Sigmoid colon (tissue), 6 donors: ENCODE measurements at regions not wholly inside any gene's neighbourhood (a gene's known extent, or its start where the extent isn't known, plus 50 kb on each side); places are given as distances from the start of the nearest gene placed in this dataset.
A peak's percentile ranks its signal among the peaks of the same experiment; 100 is the strongest.

Experiments
- DNase-seq: peaks from one replicate; pipeline ENCODE4 v3.0.0-alpha.2; 2019
- H3K27ac ChIP-seq, 4 donors: fragments of 200-600 bp; sonication (generic); one replicate each; pipeline ENCODE4 v1.5.1; 2016 to 2019; ENCODE audit warnings: mild to moderate bottlenecking in 1 of 4
- H3K27me3 ChIP-seq, 3 donors: fragments of 200-600 bp; sonication (generic); one replicate each; pipeline ENCODE4 v1.5.1; 2019; ENCODE audit warnings: mild to moderate bottlenecking in 1 of 3
- H3K36me3 ChIP-seq, 4 donors: fragments of 200-600 bp; sonication (generic); one replicate each; pipeline ENCODE4 v1.5.1; 2016 to 2019
- H3K4me1 ChIP-seq, 4 donors: fragments of 200-600 bp; sonication (generic); one replicate each; pipeline ENCODE4 v1.5.1; 2017 to 2019
- H3K4me3 ChIP-seq, 4 donors: fragments of 200-600 bp; sonication (generic); one replicate each; pipeline ENCODE4 v1.5.1; 2017 to 2019; ENCODE audit warnings: mild to moderate bottlenecking in 2 of 4, moderate library complexity in 1 of 4
- H3K9me3 ChIP-seq, 4 donors: fragments of 200-600 bp in 3 of 4; sonication (generic) in 3 of 4; one replicate each; pipeline versions ENCODE4 v1.5.1 to v1.6.1; 2013 to 2019
- EP300 ChIP-seq, 4 donors: sonication (generic); formaldehyde crosslinking; IDR thresholded peaks; one replicate each; pipeline ENCODE4 v1.6.1; 2017; ENCODE audit warnings: antibody characterized with exemption in 4 of 4
- POLR2A ChIP-seq, 2 donors: fragments of 450-650 bp; IDR thresholded peaks; one replicate each; pipeline ENCODE4 v1.6.1; 2016; ENCODE audit warnings: antibody characterized with exemption in 2 of 2, mild to moderate bottlenecking in 2 of 2, moderate library complexity in 2 of 2
- POLR2AphosphoS5 ChIP-seq, 4 donors: sonication (generic); formaldehyde crosslinking; IDR thresholded peaks; one replicate each; pipeline ENCODE4 v1.6.1; 2017; ENCODE audit warnings: antibody characterized with exemption in 4 of 4
- WGBS, 2 donors: extraction: QIAGEN DNeasy Blood & Tissue Kit; methylation state at CpG; one replicate each; pipeline ENCODE4 v1.1.7; 2013; 5-methylcytosine and 5-hydroxymethylcytosine counted together
- intact Hi-C: fragments of 100-400 bp; cut with DNase I; formaldehyde crosslinking; loops from one replicate; pipeline ENCODE4 v1.15.1; 2023
- TF ChIP-seq, protein P1 (sequence below), 4 experiments: fragments of 450-650 bp in 3 of 4; fragments of 200-600 bp in 1 of 4; IDR thresholded peaks; one replicate each; pipeline ENCODE4 v1.5.1; 2016 to 2019; ENCODE audit warnings: antibody characterized with exemption in 4 of 4, mild to moderate bottlenecking in 3 of 4, moderate library complexity in 2 of 4
- donor health status: healthy with polysubstance abuse.
- donor health status: healthy.

GRCh38 chr5:67257500-67257899 lies 60.9 kb upstream of the CD180 start:
- Histone ChIP-seq H3K9me3 (no peaks in the 10 kb centered on the region), H3K4me3 (no peak overlapping the region), H3K27me3 (no peaks in the 10 kb centered on the region), H3K36me3 (no peaks in the 10 kb centered on the region), H3K27ac (peak overlapping the region; percentile 38 to 82 (median 59)), H3K4me1 (peaks cover 0 to 10% (median 5%) of the 10 kb centered on the region in 4 donors)
- TF ChIP-seq POLR2A (IDR thresholded peaks at IDR 0.05) (no peak), POLR2AphosphoS5 (IDR thresholded peaks at IDR 0.05) (peak in 3 of 4 donors; percentile 27 to 48 (median 28)), EP300 (IDR thresholded peaks at IDR 0.05) (peak; percentile 15 to 84 (median 40))
- TF ChIP-seq, protein P1, sequence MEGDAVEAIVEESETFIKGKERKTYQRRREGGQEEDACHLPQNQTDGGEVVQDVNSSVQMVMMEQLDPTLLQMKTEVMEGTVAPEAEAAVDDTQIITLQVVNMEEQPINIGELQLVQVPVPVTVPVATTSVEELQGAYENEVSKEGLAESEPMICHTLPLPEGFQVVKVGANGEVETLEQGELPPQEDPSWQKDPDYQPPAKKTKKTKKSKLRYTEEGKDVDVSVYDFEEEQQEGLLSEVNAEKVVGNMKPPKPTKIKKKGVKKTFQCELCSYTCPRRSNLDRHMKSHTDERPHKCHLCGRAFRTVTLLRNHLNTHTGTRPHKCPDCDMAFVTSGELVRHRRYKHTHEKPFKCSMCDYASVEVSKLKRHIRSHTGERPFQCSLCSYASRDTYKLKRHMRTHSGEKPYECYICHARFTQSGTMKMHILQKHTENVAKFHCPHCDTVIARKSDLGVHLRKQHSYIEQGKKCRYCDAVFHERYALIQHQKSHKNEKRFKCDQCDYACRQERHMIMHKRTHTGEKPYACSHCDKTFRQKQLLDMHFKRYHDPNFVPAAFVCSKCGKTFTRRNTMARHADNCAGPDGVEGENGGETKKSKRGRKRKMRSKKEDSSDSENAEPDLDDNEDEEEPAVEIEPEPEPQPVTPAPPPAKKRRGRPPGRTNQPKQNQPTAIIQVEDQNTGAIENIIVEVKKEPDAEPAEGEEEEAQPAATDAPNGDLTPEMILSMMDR (IDR thresholded peaks at IDR 0.05) = no peak
- DNase-seq = no peak
- 90 to 92% methylated on average over 2 of the region's 2 CpGs for WGBS, 2 donors
- intact Hi-C loops = no loop called here

DNA sequence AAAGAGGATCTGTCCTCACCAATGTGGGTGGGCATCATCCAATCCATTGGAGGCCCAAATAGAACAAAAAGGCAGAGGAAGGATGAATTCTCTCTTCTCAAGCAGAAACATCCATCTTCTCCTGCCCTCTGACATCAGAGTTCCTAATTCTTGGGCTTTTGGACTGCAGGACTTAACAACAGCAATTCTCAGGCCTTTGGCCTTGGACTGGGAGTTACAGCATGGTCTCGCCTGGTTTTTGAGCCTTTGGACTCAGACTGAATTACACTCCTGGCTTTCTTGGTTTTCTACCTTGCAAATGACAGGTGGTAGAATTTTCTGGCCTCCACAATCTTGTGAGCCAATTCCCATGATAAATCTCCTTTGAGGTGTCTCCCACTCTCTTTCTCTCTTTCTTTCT lies 60.5 kb upstream of the CD180 start:
- no peaks in the 10 kb centered on the region for H3K27me3 ChIP-seq
- H3K4me3 ChIP-seq = no peak overlapping the region
- intact Hi-C loops = no loop called here
- no peak for DNase-seq
- no peaks in the 10 kb centered on the region for H3K9me3 ChIP-seq
- peaks cover 0 to 10% (median 5%) of the 10 kb centered on the region in 4 donors for H3K4me1 ChIP-seq
- WGBS, 2 donors = 43 to 84% methylated on average over 1 of the region's 1 CpG
- peak overlapping the region; percentile 38 to 82 (median 59) for H3K27ac ChIP-seq
- TF ChIP-seq POLR2AphosphoS5 (IDR thresholded peaks at IDR 0.05) (no peak), POLR2A (IDR thresholded peaks at IDR 0.05) (no peak), EP300 (IDR thresholded peaks at IDR 0.05) (no peak)
- TF ChIP-seq, protein P1 (IDR thresholded peaks at IDR 0.05) = no peak
- no peaks in the 10 kb centered on the region for H3K36me3 ChIP-seq

GRCh38 chr5:67255881-67256280 lies 59.3 kb upstream of the CD180 start:
- H3K36me3 ChIP-seq = no peaks in the 10 kb centered on the region
- H3K9me3 ChIP-seq = no peaks in the 10 kb centered on the region
- H3K4me3 ChIP-seq = no peak overlapping the region
- intact Hi-C loops = no loop called here
- peak overlapping the region in 3 of 4 donors; percentile 9 to 82 (median 38) for H3K27ac ChIP-seq
- TF ChIP-seq POLR2AphosphoS5 (IDR thresholded peaks at IDR 0.05) = no peak
- no peak for TF ChIP-seq POLR2A (IDR thresholded peaks at IDR 0.05)
- TF ChIP-seq, protein P1 (IDR thresholded peaks at IDR 0.05) = no peak
- no peak for TF ChIP-seq EP300 (IDR thresholded peaks at IDR 0.05)
- no peak for DNase-seq
- WGBS, 2 donors = 94 to 99% methylated on average over 1 of the region's 1 CpG
- H3K4me1 ChIP-seq = peaks cover 0 to 10% (median 5%) of the 10 kb centered on the region in 4 donors
- H3K27me3 ChIP-seq = no peaks in the 10 kb centered on the region

DNA sequence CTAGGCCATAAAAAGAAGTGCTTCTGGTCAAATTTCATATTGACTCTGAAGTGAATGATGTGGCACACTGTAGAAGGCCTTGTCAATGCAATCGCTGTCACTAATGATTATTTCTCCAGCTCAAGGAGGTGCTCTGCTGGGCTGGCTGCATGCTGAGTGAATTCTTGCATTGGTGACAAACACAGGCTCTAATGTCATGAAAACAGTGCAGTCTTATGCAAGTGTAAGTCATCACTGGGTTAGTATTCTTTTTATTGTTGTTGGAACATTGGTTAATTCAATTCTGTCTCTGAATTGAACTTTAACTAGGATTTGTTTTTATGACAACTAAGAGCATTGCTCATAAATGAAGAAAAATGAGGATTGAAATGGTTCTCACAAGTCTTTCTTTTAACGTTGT lies 57.3 kb upstream of the CD180 start:
- Histone ChIP-seq H3K9me3 (no peaks in the 10 kb centered on the region), H3K27me3 (no peaks in the 10 kb centered on the region), H3K4me3 (no peak overlapping the region), H3K36me3 (no peaks in the 10 kb centered on the region), H3K27ac (no peak overlapping the region), H3K4me1 (peaks cover 0 to 18% (median 13%) of the 10 kb centered on the region in 4 donors)
- 73 to 75% methylated on average over 2 of the region's 2 CpGs for WGBS, 2 donors
- DNase-seq = no peak
- TF ChIP-seq, protein P1 (IDR thresholded peaks at IDR 0.05) = no peak
- TF ChIP-seq POLR2A (IDR thresholded peaks at IDR 0.05) (no peak), POLR2AphosphoS5 (IDR thresholded peaks at IDR 0.05) (no peak), EP300 (IDR thresholded peaks at IDR 0.05) (no peak)
- intact Hi-C loops = no loop called here

- Histone ChIP-seq H3K4me3 (no peak overlapping the region), H3K9me3 (no peaks in the 10 kb centered on the region), H3K4me1 (peaks cover 0 to 48% (median 42%) of the 10 kb centered on the region in 4 donors), H3K27ac (peak overlapping the region in 3 of 4 donors; percentile 5 to 72 (median 16)), H3K27me3 (no peaks in the 10 kb centered on the region), H3K36me3 (no peaks in the 10 kb centered on the region)
- DNase-seq = no peak
- intact Hi-C loops = loop anchor here (5.0 to 10.0 kb wide), 9 partner anchors 145 to 968 kb away; partner anchors contain the start of gene PIK3R1
- WGBS, 2 donors = 73 to 75% methylated on average over 3 of the region's 3 CpGs
- no peak for TF ChIP-seq EP300 (IDR thresholded peaks at IDR 0.05)
- TF ChIP-seq POLR2AphosphoS5 (IDR thresholded peaks at IDR 0.05) = peak in 1 of 4 donors; percentile 8
- TF ChIP-seq POLR2A (IDR thresholded peaks at IDR 0.05) = no peak
Observed at GRCh38 chr5:67249590-67249895, 52.9 kb upstream of the CD180 start.
